NCI-H510A treated with DMSO at 0.1 percent for 48 hours (cell line): ENCODE measurements at regions not wholly inside any gene's neighbourhood (a gene's known extent, or its start where the extent isn't known, plus 50 kb on each side); places are given as distances from the start of the nearest gene placed in this dataset.
"Not testable (repeated sequence)": the region's sequence is repeated elsewhere in the genome, so short reads cannot be mapped to it uniquely, and the experiment has no call there.

Experiments
- DNase-seq: peaks from one replicate; lab custom pipeline; 2025; lab: John Stamatoyannopoulos, UW

DNA sequence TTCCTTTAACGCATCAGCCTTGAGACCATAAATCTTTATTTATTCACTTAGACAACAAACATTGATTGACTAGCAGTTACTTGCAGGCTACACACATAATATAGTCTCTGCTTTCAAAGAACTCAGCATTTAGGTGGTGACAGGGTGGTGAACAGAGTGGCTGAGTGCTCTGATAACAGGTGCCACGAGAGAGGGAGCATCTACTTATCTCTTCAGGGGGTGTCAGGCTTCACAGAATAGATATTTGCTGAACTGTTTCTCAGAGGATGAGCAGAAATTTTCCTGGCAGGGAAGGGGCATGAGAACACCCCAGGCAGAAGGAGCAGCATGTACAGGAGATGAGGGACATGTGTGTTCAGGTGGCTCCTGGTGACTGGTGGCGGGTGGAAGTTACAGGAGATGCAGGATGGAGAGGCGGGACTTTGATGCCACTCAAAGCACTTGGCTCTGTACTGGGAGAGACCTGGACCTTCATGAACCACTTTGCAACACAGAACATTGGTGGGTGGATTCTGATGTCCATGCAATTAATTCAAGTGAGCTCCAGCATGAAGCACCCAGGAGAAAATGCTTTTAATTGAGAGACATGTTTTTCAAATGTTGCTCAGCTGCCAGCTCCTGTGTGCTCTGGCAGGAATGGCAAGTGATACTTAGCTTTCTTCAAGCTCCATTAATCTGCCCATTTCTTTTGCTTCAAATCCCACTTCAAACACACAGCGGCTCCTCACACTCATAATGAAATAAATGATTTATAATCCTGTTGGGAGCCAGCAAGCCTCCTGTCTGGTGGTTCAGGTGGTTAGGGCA is 248.9 kb downstream of the MYCN start:
- no peak for DNase-seq

DNA sequence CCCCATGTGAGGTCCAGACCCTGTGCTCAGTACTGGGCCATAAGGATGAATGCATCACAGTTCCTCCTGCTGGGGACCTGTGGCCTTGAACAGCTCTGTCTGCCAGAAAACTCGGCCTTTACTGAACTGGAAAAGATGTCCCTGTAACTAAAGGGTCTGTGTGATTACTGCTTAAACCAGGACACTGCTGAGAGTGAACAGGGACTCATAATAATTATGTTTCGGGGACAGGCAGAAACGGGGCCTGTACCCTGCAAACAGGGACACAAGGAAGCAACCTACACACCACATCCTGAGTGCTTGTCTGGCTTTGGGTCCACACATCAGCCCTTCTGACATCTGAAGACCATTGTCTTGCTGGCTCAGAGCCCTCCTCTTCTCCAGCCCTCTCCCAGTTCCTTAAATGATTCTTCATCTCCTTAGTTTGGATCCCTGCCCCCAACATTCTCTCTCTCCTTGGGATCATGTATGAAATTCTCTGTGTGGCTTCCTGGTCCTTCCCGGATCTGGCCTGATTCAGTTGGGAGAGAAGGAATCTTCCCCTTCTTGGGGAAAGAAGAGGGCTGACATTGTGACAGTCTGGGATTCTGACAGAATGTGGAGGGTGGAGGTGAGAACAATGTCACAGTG is 248.0 kb downstream of the MYCN start:
- no peak for DNase-seq

DNA sequence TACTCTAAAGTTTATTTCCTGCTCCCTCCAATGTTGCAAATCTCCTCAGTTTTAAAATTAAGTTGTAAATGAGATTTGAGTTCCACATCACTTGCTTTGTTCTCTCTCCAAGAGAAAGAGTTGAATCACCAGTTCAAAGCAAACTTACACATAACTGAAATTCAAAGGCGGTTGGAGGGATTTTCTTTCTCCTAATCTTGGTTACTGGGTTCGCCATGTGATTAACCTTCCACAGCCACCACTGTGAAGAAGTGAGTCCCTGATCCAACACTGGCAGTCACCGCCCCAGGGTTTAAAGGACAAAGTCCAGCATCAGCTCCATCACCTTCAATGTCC is 247.1 kb downstream of the MYCN start:
- DNase-seq = no peak

DNA sequence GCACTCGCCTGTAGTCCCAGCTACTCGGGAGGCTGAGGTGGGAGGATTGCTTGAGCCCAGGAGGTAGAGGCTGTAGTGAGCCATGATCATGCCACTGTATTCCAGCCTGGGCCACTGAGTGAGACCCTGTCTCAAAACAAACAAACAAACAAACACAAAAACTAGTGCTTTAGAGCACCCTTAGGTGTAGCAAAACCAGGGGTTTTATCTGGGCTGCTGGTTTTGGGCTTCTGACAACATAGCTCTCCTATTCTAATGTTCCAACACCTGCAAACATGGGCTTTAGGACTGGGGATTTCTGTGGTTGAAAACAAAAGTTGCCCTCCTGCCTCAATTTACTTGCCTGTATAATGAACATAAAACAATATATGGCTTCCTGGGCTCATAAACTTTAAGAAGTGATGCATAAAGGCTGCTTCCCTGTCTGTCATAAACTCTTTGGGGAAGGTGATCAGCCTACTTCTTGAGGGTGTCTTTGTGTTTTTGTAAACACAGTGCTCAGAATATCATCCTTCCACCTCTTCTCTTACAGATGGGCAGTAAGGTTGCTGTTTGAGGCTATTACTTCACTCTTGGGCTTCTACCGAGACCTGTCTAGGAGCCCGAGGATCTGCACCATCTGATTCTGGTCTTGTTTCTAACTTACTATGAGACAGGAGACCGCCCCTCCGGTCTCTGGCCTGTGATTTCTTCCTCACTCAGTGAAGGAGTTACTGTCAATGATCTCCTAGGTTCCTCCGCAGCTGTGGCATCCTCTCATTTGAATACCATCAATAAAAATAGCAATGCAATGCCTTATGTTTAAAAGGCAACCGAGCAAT is 246.5 kb downstream of the MYCN start:
- no peak for DNase-seq

DNA sequence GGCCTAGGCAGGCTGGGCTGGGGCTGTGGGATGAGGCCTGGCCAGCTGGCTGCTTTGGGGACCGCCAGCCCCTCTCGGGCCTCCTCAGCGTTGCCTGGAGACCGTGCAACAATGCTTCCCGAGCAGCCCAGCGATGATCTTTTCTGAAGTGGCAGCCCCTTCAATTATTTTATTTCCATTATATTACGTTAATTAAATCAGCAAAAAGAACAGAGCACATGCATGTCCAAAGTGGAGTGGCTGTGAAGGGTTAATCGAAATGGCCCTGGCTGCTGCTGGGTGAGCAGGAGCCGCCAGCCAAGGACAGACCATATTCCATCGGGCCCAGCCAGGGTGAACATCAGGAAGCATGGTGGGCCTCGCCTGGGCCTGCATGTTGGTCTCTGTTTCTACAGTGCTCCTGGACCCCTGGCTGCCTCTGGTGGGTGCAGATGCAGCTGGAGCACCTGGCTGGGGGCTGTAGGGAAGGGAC is 245.5 kb downstream of the MYCN start:
- DNase-seq = no peak

DNA sequence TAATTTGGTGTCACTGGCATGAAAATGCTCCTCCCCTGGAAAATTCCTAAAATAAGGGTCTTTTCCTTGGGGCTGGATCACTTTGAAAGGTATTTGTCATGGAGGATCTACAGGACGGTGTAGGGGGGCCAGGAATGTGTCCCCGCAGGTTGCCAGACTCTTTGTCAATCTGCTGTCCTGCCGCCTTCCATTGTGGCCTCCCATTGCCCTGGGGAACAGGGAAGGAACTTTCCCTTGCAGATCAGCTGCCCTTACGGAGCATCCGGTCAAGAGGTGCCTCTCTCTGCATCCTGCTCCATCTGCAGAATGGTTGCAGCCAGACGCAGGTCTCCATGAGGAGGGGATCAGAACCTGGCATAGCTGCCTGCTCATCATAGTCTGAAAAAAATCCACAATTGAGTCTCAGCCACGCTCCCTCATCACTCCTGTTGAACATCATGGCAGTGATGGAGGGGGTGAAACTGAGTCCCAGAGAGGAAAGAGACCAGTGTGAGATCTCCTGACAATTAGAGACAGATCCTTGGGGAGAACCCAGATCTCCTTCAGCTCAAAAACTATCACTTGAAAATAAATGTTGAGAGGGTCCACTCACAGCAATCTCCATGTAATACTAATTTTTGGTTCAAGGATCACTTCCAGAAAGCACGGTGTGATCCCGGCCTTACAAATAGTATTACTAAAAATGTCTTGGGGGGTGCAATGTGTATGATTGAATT is 244.8 kb downstream of the MYCN start:
- no peak for DNase-seq

DNA sequence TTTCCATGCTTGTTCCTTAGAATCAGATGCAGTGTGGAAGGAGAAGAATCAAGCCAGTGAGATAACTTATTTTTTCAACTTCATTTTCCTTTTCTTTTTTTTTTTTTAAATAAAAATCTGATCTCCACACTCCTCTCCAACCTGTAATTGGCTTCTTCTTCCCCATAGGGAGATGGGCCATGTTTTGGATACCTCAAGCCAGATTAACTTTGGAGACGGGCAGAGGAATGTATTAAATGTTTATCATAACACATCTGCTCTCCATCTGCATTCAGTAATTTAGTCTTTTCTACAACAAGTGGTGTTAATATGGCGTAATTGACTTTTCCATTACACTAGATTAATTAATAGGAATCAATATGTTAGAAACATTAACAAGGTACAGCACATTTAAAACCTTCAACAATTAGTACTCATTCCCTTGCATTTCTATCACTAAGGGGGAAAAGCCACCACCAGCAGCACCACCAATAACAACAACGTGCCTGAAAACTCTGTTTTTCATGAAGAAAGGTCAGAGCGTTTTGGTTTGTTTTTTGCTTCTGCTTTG is 244.1 kb downstream of the MYCN start:
- no peak for DNase-seq

DNA sequence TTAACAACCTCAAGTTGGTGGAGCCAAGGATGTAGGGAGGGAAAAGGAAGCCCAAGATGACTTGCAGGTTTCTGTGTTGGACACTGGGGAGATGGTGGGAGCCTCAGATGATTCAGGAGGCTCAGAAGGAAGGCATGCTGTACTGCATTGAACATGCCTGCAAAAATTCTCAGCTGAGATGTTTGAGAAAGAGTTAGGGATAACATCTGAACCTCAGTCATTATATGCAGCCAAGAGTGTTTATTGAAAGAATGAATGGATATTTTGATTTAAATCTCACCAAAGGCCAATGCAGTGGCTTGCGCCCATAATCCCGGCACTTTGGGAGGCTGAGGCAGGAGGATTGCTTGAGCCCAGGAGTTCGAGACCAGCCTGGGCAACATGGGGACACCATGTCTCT is 243.0 kb downstream of the MYCN start:
- DNase-seq = no peak

DNA sequence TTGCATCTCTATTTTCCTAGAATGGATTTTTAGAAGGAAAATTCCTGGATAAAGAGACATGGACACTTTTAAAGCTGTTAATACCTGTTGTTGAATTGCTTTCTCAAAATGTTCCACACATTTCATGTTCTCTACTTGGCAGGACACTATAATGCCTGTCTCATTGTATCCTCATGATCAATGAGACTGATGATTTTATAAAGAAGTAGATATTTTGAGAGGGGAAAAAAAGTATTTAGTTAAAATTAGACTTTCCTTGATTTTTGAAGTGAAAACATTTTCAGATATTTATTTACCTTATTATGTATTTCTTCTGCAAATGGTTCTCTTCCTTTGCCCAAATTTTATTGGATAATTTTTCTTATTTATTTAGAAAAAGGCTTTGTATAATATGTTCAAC is 242.5 kb downstream of the MYCN start:
- no peak for DNase-seq

DNA sequence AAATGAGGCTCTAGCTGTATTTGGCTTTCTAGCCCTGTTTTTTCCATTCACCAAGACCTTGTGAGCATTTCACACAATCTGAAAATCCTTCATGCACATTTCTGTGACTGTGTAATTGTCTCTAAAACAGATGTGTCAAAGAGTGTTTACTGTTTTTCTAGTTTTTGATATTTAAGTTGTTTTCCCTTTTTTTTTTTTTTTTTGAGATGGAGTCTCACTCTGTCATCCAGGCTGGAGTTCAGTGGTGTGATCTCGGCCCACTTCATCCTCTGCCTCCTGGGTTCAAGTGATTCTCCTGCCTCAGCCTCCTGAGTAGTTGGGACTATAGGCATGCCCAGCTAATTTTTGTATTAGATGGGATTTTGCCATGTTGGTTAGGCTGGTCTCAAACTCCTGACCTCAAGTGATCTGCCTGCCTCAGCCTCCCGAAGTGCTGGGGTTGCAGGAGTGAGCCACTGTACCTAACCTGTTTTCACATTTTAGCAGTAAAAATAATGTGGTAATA is 242.0 kb downstream of the MYCN start:
- not testable (repeated sequence) for DNase-seq

DNA sequence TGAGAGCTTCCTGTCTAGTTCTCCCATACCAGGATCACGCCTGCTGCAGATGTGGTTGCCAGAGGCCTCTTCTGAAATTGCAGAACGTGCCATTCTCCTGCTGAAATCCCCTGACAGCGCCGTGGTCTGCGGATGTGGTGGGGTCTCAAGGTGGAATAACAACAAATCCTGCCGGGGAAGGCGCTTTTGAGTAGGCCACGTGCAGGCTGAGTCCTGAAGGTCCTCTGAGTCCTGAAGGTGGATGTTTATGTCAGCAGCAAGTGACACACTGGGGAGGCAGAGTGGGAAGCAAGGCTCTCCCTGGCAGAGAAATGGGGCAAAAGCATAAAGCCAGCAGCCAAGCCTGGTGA is 241.4 kb downstream of the MYCN start:
- no peak for DNase-seq

DNA sequence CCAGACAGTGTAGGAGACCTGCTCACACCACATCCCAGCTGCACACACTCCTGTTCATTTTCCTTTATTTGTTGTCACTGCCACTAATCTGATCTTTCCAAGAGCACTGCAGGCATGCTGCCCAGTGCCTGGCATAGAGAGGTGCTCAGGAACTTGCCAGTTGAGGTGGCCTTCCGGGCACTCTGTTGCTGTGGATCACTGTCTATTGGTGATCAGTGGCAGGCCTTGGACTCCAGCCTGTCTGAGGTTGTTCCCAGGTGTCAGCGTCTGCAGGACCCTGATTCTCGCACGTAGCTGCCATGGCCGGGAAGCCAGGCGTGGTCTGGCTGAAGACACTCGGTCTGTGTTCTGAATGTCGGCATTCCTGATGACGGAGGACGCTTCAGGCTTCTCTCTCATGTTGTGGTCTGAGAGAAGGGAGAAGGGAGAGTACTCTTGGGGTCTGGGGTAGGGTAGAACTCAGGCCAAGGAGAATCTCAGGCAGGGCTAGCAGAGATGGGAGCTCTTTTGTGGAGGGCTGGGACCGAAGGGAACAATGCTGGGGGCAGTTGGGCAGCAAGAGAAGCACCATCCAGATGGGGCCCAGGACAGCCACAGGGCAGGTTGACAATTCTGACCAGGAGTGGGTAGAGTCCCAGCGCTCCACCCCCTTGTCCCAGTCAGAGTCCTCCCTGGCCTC is 240.9 kb downstream of the MYCN start:
- DNase-seq = no peak

DNA sequence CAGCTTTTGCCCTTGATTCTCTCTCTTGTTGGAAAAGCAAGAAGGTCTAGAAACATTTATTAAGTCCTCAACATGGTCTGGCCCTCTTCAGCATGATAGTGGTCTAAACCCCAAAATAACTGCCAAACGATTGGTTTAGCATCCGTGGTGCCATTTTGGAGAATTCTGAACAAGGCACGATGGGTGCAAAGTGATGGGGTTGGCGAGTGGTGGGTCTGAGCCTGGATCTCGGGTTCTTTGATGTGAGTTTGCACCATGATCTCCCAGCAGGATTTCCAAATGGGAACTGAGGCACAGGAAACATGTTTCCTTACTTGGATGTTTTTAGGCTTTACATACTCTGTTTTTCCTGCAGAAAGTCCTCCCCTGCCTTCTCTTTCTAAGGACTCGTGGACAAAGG is 240.3 kb downstream of the MYCN start:
- no peak for DNase-seq

DNA sequence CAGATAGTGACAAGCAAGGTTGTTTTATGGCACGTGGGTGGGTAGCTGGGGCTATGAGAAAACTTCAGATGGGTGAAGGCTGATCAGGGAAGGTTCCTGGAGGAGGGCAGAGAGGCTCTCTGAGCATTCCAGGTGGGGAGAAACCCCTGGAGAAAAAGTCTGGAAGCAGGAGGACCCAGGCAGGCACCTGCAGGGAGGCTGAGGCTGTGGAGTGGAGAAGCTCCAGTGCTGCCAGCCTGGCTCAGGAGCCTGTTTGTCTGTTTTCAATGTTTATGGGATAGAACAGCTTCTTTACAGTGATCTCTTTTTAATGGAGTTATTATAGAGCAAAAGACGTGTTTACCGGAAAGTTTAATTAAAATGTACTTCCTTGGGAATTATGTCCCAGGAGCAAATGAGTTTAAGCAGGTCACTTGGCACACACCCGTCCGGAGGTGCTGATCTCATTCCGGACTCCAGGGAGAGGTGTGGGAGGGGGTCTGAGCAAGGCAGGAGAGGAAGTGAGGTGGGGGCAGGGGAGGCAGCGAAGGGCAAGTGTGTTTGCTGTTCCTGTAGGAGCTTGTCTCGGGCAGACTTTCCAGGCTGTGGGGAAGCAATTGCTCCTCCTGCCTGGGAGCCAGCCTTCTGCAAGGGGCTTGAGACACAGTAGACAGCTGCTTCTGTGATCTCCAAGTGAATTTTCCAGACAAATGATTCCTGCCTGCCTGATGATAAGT is 239.5 kb downstream of the MYCN start:
- DNase-seq = no peak

DNA sequence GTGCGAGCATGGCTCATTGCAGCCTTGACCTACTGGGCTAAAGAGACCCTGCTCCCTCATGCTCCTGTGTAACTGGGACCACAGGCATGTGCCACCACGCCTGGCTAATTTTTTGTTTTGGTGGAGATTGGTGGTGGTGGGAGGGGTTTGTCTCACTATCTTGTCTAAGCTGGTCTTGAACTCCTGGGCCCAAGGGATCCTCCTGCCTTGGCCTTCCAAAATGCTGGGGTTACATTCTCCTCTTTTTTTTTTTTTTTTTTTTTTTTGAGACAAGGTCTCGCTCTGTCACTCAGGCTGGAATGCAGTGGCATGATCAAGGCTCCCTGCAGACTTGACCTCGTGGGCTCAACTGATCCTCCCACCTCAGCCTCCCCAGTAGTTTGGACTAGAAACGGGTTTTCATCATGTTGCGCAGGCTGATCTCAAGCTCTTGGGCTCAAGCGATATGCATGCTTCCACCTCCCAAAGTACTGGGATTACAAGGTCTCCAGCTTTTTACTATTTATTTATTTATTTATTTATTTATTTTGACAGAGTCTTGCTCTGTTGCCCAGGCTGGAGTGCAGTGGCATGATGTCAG is 238.3 kb downstream of the MYCN start:
- DNase-seq = no peak

DNA sequence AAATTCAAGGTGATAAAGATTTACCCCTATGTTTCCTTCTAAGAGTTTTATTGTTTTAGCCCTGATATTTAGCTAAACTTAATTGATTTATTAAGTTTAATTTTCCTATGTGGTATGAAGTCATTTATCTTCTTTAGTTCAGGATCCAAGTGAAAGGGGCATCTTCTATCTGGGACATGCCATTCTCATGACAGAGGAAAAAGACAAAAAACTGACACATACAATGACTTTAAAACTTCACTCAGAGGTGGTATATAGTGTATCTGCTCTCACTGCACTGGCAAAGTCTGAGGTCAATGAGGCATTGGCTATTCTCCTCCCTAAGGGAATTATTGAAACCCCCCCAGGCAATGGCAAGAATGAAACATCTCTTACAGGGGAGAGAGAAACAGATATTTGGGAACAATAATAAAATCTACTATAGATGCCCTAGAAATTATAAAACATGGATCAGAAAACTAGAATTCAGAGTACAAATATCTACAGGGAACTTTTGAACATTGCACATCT is 237.4 kb downstream of the MYCN start:
- DNase-seq = no peak

DNA sequence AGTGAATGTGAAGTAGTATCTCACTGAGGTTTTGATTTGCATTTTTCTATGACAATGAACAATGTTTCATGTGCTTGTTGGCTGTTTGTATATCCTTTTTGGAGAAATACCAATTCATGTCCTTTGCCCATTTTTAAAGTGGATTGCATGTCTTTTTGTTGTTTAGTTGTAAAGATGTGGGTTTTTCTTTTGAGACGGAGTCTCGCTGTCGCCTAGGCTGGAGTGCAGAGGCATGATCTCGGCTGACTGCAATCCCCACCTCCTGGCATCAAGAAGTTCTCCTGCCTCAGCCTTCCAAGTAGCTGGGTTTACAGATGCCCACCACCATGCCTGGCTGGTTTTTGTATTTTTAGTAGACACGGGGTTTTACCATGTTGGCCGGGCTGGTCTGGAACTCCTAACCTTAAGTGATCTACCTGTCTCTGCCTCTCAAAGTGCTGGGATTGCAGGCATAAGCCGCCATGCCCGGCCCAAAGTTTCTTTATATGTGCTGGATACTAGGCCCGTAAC is 236.7 kb downstream of the MYCN start:
- no peak for DNase-seq

DNA sequence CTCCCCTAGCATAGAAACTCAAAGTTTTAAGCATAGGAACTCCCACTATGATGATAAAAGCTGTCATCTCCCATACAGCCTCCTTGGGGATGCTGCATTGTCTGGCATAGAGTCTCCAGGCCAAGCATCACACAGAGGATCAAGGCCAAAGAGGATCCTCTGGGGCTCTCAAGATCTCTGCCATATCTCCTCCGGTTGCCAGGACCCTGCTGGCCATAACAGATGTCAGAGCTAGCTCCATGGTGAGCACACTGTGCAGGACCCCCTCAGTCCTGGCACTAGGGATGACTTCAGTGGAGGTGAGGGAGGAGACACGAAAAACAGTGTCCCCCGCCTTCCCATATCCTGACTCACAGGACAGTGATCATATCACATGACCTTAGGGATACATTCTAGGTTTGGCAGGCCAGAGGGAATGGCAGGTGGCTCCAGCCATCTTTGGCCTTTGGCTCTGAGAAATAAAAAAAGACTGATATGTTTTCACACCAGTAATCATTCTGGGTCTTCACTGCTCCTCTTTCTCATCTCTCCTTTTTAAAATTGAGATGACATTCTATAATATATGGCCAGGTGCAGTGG is 235.0 kb downstream of the MYCN start:
- no peak for DNase-seq

DNA sequence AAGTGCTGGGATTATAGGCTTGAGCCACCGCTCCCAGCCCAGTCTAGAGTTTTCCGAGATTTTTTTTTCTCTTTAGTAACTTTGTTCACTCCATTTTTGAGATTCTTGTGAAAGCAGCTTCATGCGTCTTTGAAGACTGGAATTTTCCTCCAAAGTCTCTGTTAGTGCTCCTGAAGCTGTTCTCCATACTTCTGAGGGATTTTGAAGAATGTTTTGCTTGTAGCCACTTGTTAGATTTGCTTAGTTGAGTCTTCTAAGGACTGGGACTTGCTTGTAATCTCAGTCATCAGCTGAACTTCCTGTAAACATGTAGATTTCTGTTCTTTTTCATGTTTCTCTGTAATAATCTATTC is 234.3 kb downstream of the MYCN start:
- DNase-seq = no peak
